ENCODE measurements at regions not wholly inside any gene's neighbourhood (a gene's known extent, or its start where the extent isn't known, plus 50 kb on each side); places are given as distances from the start of the nearest gene placed in this dataset.

GRCh38 chr5:91867799-91868198, 484.7 kb upstream of the ARRDC3 start:
- Histone ChIP-seq H3K27me3 (ENCODE audit: low read depth, low read length) (no peaks in the 10 kb centered on the region), H3K4me3 (ENCODE audit: low read depth in 1 of 2, low read length in 2 of 2) (no peak overlapping the region), H3K9me3 (ENCODE audit: control insufficient read depth in 1 of 2, low read length in 2 of 2) (no peaks in the 10 kb centered on the region), H3K36me3 (ENCODE audit: control insufficient read depth in 1 of 2, insufficient read depth in 2 of 2, low read length in 2 of 2) (no peaks in the 10 kb centered on the region), H3K27ac (ENCODE audit: low read length) (no peak overlapping the region), H3K4me1 (ENCODE audit: control insufficient read depth in 1 of 2, insufficient read depth in 2 of 2, low read length in 2 of 2) (no peaks in the 10 kb centered on the region)

GRCh38 chr5:91865915-91866314, 482.8 kb upstream of the ARRDC3 start:
- Histone ChIP-seq H3K9me3 (ENCODE audit: control insufficient read depth in 1 of 2, low read length in 2 of 2) (peaks cover 0 to 5% of the 10 kb centered on the region in 2 donors), H3K27me3 (ENCODE audit: low read depth, low read length) (no peaks in the 10 kb centered on the region), H3K4me1 (ENCODE audit: control insufficient read depth in 1 of 2, insufficient read depth in 2 of 2, low read length in 2 of 2) (no peaks in the 10 kb centered on the region), H3K4me3 (ENCODE audit: low read depth in 1 of 2, low read length in 2 of 2) (no peak overlapping the region), H3K36me3 (ENCODE audit: control insufficient read depth in 1 of 2, insufficient read depth in 2 of 2, low read length in 2 of 2) (no peaks in the 10 kb centered on the region), H3K27ac (ENCODE audit: low read length) (no peak overlapping the region)

- Histone ChIP-seq H3K27me3 (ENCODE audit: low read depth, low read length) (no peaks in the 10 kb centered on the region), H3K4me1 (ENCODE audit: control insufficient read depth in 1 of 2, insufficient read depth in 2 of 2, low read length in 2 of 2) (no peaks in the 10 kb centered on the region), H3K27ac (ENCODE audit: low read length) (no peak overlapping the region), H3K9me3 (ENCODE audit: control insufficient read depth in 1 of 2, low read length in 2 of 2) (peaks cover 0 to 5% of the 10 kb centered on the region in 2 donors), H3K36me3 (ENCODE audit: control insufficient read depth in 1 of 2, insufficient read depth in 2 of 2, low read length in 2 of 2) (no peaks in the 10 kb centered on the region), H3K4me3 (ENCODE audit: low read depth in 1 of 2, low read length in 2 of 2) (no peak overlapping the region)
Measured at GRCh38 chr5:91864962-91865361, 481.8 kb upstream of the ARRDC3 start.

- no peak overlapping the region for H3K4me3 ChIP-seq (ENCODE audit: low read depth in 1 of 2, low read length in 2 of 2)
- no peaks in the 10 kb centered on the region for H3K36me3 ChIP-seq (ENCODE audit: control insufficient read depth in 1 of 2, insufficient read depth in 2 of 2, low read length in 2 of 2)
- no peaks in the 10 kb centered on the region for H3K4me1 ChIP-seq (ENCODE audit: control insufficient read depth in 1 of 2, insufficient read depth in 2 of 2, low read length in 2 of 2)
- H3K27me3 ChIP-seq (ENCODE audit: low read depth, low read length): no peaks in the 10 kb centered on the region
- no peak overlapping the region for H3K27ac ChIP-seq (ENCODE audit: low read length)
- no peaks in the 10 kb centered on the region for H3K9me3 ChIP-seq (ENCODE audit: control insufficient read depth in 1 of 2, low read length in 2 of 2)
Measured at GRCh38 chr5:91851670-91852069, 468.6 kb upstream of the ARRDC3 start.

- H3K36me3 ChIP-seq (ENCODE audit: control insufficient read depth in 1 of 2, insufficient read depth in 2 of 2, low read length in 2 of 2): no peaks in the 10 kb centered on the region
Measured at GRCh38 chr5:91850031-91850430, 466.9 kb upstream of the ARRDC3 start.

GRCh38 chr5:91849069-91849468, 466.0 kb upstream of the ARRDC3 start:
- Histone ChIP-seq H3K4me1 (ENCODE audit: control insufficient read depth in 1 of 2, insufficient read depth in 2 of 2, low read length in 2 of 2) (no peaks in the 10 kb centered on the region), H3K27ac (ENCODE audit: low read length) (no peak overlapping the region), H3K9me3 (ENCODE audit: control insufficient read depth in 1 of 2, low read length in 2 of 2) (no peaks in the 10 kb centered on the region), H3K27me3 (ENCODE audit: low read depth, low read length) (no peaks in the 10 kb centered on the region), H3K36me3 (ENCODE audit: control insufficient read depth in 1 of 2, insufficient read depth in 2 of 2, low read length in 2 of 2) (no peaks in the 10 kb centered on the region), H3K4me3 (ENCODE audit: low read depth in 1 of 2, low read length in 2 of 2) (no peak overlapping the region)

More at GRCh38 chr5:91850031-91850430, 466.9 kb upstream of the ARRDC3 start:
- Histone ChIP-seq H3K4me1 (ENCODE audit: control insufficient read depth in 1 of 2, insufficient read depth in 2 of 2, low read length in 2 of 2) (no peaks in the 10 kb centered on the region), H3K27me3 (ENCODE audit: low read depth, low read length) (no peaks in the 10 kb centered on the region), H3K4me3 (ENCODE audit: low read depth in 1 of 2, low read length in 2 of 2) (no peak overlapping the region), H3K27ac (ENCODE audit: low read length) (no peak overlapping the region), H3K9me3 (ENCODE audit: control insufficient read depth in 1 of 2, low read length in 2 of 2) (no peaks in the 10 kb centered on the region)

- no peaks in the 10 kb centered on the region for H3K27me3 ChIP-seq (ENCODE audit: low read depth, low read length)
- H3K4me3 ChIP-seq (ENCODE audit: low read depth in 1 of 2, low read length in 2 of 2): no peak overlapping the region
- no peaks in the 10 kb centered on the region for H3K9me3 ChIP-seq (ENCODE audit: control insufficient read depth in 1 of 2, low read length in 2 of 2)
- no peaks in the 10 kb centered on the region for H3K4me1 ChIP-seq (ENCODE audit: control insufficient read depth in 1 of 2, insufficient read depth in 2 of 2, low read length in 2 of 2)
- no peaks in the 10 kb centered on the region for H3K36me3 ChIP-seq (ENCODE audit: control insufficient read depth in 1 of 2, insufficient read depth in 2 of 2, low read length in 2 of 2)
- H3K27ac ChIP-seq (ENCODE audit: low read length): no peak overlapping the region
Measured at GRCh38 chr5:91848453-91848852, 465.3 kb upstream of the ARRDC3 start.

GRCh38 chr5:91841423-91841822, 458.3 kb upstream of the ARRDC3 start:
- no peaks in the 10 kb centered on the region for H3K27me3 ChIP-seq (ENCODE audit: low read depth, low read length)
- H3K27ac ChIP-seq (ENCODE audit: low read length): no peak overlapping the region
- no peaks in the 10 kb centered on the region for H3K4me1 ChIP-seq (ENCODE audit: control insufficient read depth in 1 of 2, insufficient read depth in 2 of 2, low read length in 2 of 2)
- no peaks in the 10 kb centered on the region for H3K36me3 ChIP-seq (ENCODE audit: control insufficient read depth in 1 of 2, insufficient read depth in 2 of 2, low read length in 2 of 2)
- no peak overlapping the region for H3K4me3 ChIP-seq (ENCODE audit: low read depth in 1 of 2, low read length in 2 of 2)
- H3K9me3 ChIP-seq (ENCODE audit: control insufficient read depth in 1 of 2, low read length in 2 of 2): no peaks in the 10 kb centered on the region

- Histone ChIP-seq H3K36me3 (ENCODE audit: control insufficient read depth in 1 of 2, insufficient read depth in 2 of 2, low read length in 2 of 2) (no peaks in the 10 kb centered on the region), H3K27ac (ENCODE audit: low read length) (no peak overlapping the region), H3K4me3 (ENCODE audit: low read depth in 1 of 2, low read length in 2 of 2) (no peak overlapping the region), H3K9me3 (ENCODE audit: control insufficient read depth in 1 of 2, low read length in 2 of 2) (no peaks in the 10 kb centered on the region), H3K27me3 (ENCODE audit: low read depth, low read length) (no peaks in the 10 kb centered on the region), H3K4me1 (ENCODE audit: control insufficient read depth in 1 of 2, insufficient read depth in 2 of 2, low read length in 2 of 2) (no peaks in the 10 kb centered on the region)
Measured at GRCh38 chr5:91840412-91840811, 457.3 kb upstream of the ARRDC3 start.

- H3K4me1 ChIP-seq (ENCODE audit: control insufficient read depth in 1 of 2, insufficient read depth in 2 of 2, low read length in 2 of 2): no peaks in the 10 kb centered on the region
- no peak overlapping the region for H3K4me3 ChIP-seq (ENCODE audit: low read depth in 1 of 2, low read length in 2 of 2)
- H3K27me3 ChIP-seq (ENCODE audit: low read depth, low read length): no peaks in the 10 kb centered on the region
- no peaks in the 10 kb centered on the region for H3K36me3 ChIP-seq (ENCODE audit: control insufficient read depth in 1 of 2, insufficient read depth in 2 of 2, low read length in 2 of 2)
- H3K9me3 ChIP-seq (ENCODE audit: control insufficient read depth in 1 of 2, low read length in 2 of 2): no peaks in the 10 kb centered on the region
- H3K27ac ChIP-seq (ENCODE audit: low read length): no peak overlapping the region
Measured at GRCh38 chr5:91839721-91840120, 456.6 kb upstream of the ARRDC3 start.

GRCh38 chr5:91839233-91839632, 456.1 kb upstream of the ARRDC3 start:
- Histone ChIP-seq H3K27ac (ENCODE audit: low read length) (no peak overlapping the region), H3K4me1 (ENCODE audit: control insufficient read depth in 1 of 2, insufficient read depth in 2 of 2, low read length in 2 of 2) (no peaks in the 10 kb centered on the region), H3K9me3 (ENCODE audit: control insufficient read depth in 1 of 2, low read length in 2 of 2) (no peaks in the 10 kb centered on the region), H3K4me3 (ENCODE audit: low read depth in 1 of 2, low read length in 2 of 2) (no peak overlapping the region), H3K27me3 (ENCODE audit: low read depth, low read length) (no peaks in the 10 kb centered on the region), H3K36me3 (ENCODE audit: control insufficient read depth in 1 of 2, insufficient read depth in 2 of 2, low read length in 2 of 2) (no peaks in the 10 kb centered on the region)

- no peaks in the 10 kb centered on the region for H3K36me3 ChIP-seq (ENCODE audit: control insufficient read depth in 1 of 2, insufficient read depth in 2 of 2, low read length in 2 of 2)
- H3K9me3 ChIP-seq (ENCODE audit: control insufficient read depth in 1 of 2, low read length in 2 of 2): no peaks in the 10 kb centered on the region
- H3K27ac ChIP-seq (ENCODE audit: low read length): no peak overlapping the region
- H3K4me3 ChIP-seq (ENCODE audit: low read depth in 1 of 2, low read length in 2 of 2): no peak overlapping the region
- H3K27me3 ChIP-seq (ENCODE audit: low read depth, low read length): no peaks in the 10 kb centered on the region
- H3K4me1 ChIP-seq (ENCODE audit: control insufficient read depth in 1 of 2, insufficient read depth in 2 of 2, low read length in 2 of 2): no peaks in the 10 kb centered on the region
Measured at GRCh38 chr5:91830361-91830953, 447.3 kb upstream of the ARRDC3 start.
